IMR-90 (cell line): ENCODE measurements at regions not wholly inside any gene's neighbourhood (a gene's known extent, or its start where the extent isn't known, plus 50 kb on each side); places are given as distances from the start of the nearest gene placed in this dataset.

Source experiments
- ATAC-seq: fragments of 200-7000 bp; cut with Tn5 transposase; 2 replicates; pipeline ENCODE4 v1.9.1; 2020; ENCODE audit warnings: low read depth, mild to moderate bottlenecking, moderate library complexity
- BruUV-seq: library from RNA; stranded (reverse); fragments of 400-500 nt; replicated peaks from 2 replicates; lab custom pipeline; 2021; lab: Mats Ljungman, UMichigan
- CTCF ChIA-PET: fragments of 300-600 bp; formaldehyde crosslinking; extraction: SDS; loops from one replicate; lab custom pipeline; 2021; ENCODE audit warnings: antibody characterized with exemption; lab: Yijun Ruan, JAX
- POLR2A ChIA-PET: fragments of 300-600 bp; sonication (Branson Sonifier 250); formaldehyde crosslinking; loops from one replicate; lab custom pipeline; 2022; ENCODE audit warnings: antibody characterized with exemption; ENCODE audit not compliant: unreplicated experiment; lab: Charles Lee
- DNase-seq: peaks from one replicate; pipeline ENCODE4 v3.0.0; 2013
- H2AFZ ChIP-seq: replicated peaks from 2 replicates; pipeline ENCODE3; 2013; ENCODE audit warnings: low read length, mild to moderate bottlenecking; ENCODE audit not compliant: poor library complexity
- H2AK5ac ChIP-seq: 2 replicates; pipeline ENCODE4 v1.6.1; 2013; ENCODE audit warnings: low read depth, low read length, inconsistent platforms
- H2AK9ac ChIP-seq: replicated peaks from 2 replicates; pipeline ENCODE3; 2013; ENCODE audit warnings: mild to moderate bottlenecking, low read depth, low read length, moderate library complexity; ENCODE audit not compliant: poor library complexity
- H2BK120ac ChIP-seq: 2 replicates; pipeline ENCODE4 v1.6.1; 2013; ENCODE audit warnings: low read depth, low read length, inconsistent platforms
- H2BK15ac ChIP-seq: 3 replicates; pipeline ENCODE4 v1.6.1; 2013; ENCODE audit warnings: low read depth, low read length, inconsistent platforms
- H2BK20ac ChIP-seq: 2 replicates; pipeline ENCODE4 v1.6.1; 2013; ENCODE audit warnings: low read depth, mild to moderate bottlenecking, inconsistent platforms, low read length, moderate library complexity
- H2BK5ac ChIP-seq: 2 replicates; pipeline ENCODE4 v1.6.1; 2013; ENCODE audit warnings: mild to moderate bottlenecking, low read depth, low read length, inconsistent platforms; ENCODE audit not compliant: poor library complexity, severe bottlenecking
- H3K14ac ChIP-seq: replicated peaks from 2 replicates; pipeline ENCODE4 v1.6.1; 2013; ENCODE audit warnings: low read depth, low read length, inconsistent platforms
- H3K18ac ChIP-seq: 2 replicates; pipeline ENCODE4 v1.6.1; 2013; ENCODE audit warnings: low read depth, low read length, control low read depth
- H3K23ac ChIP-seq: 2 replicates; pipeline ENCODE4 v1.6.1; 2013; ENCODE audit warnings: low read depth, low read length, inconsistent platforms
- H3K27ac ChIP-seq: 2 replicates; pipeline ENCODE4 v1.5.1; 2013; ENCODE audit warnings: mild to moderate bottlenecking, control low read depth, low read length; ENCODE audit not compliant: insufficient read depth
- H3K27me3 ChIP-seq: 2 replicates; pipeline ENCODE4 v1.6.1; 2013; ENCODE audit warnings: low read length; ENCODE audit not compliant: control insufficient read depth, insufficient read depth
- H3K36me3 ChIP-seq: 2 replicates; pipeline ENCODE4 v1.6.1; 2013; ENCODE audit warnings: low read length, mixed read lengths; ENCODE audit not compliant: control insufficient read depth, insufficient read depth
- H3K4ac ChIP-seq: 2 replicates; pipeline ENCODE4 v1.6.1; 2013; ENCODE audit warnings: low read depth, low read length, inconsistent platforms
- H3K4me1 ChIP-seq: 2 replicates; pipeline ENCODE4 v1.6.1; 2013; ENCODE audit warnings: low read length, mixed read lengths; ENCODE audit not compliant: control insufficient read depth, insufficient read depth
- H3K4me2 ChIP-seq: 2 replicates; pipeline ENCODE4 v1.6.1; 2013; ENCODE audit warnings: low read depth, mild to moderate bottlenecking, control low read depth, low read length, moderate library complexity
- H3K4me3 ChIP-seq: 2 replicates; pipeline ENCODE4 v1.5.1; 2013; ENCODE audit warnings: low read depth, mild to moderate bottlenecking, control low read depth, low read length, moderate library complexity; ENCODE audit not compliant: insufficient read depth
- H3K56ac ChIP-seq: 2 replicates; pipeline ENCODE4 v1.6.1; 2013; ENCODE audit warnings: low read length, inconsistent platforms; ENCODE audit not compliant: insufficient read depth; ENCODE audit errors: extremely low read depth
- H3K79me1 ChIP-seq, 2 experiments: 2 replicates each; pipeline ENCODE4 v1.6.1; 2013; ENCODE audit warnings: low read length in 2 of 2, inconsistent platforms in 1 of 2, low read depth in 1 of 2
- H3K9ac ChIP-seq: 2 replicates; pipeline ENCODE4 v1.6.1; 2013; ENCODE audit warnings: low read depth, low read length, control low read depth
- H3K9me1 ChIP-seq: 2 replicates; pipeline ENCODE4 v1.6.1; 2013; ENCODE audit warnings: low read length, inconsistent platforms; ENCODE audit not compliant: insufficient read depth
- H3K9me3 ChIP-seq: 2 replicates; pipeline ENCODE4 v1.6.1; 2013; ENCODE audit warnings: low read length; ENCODE audit not compliant: control insufficient read depth, insufficient read depth
- H4K20me1 ChIP-seq: 2 replicates; pipeline ENCODE4 v1.6.1; 2013; ENCODE audit warnings: low read length, inconsistent platforms; ENCODE audit not compliant: insufficient read depth
- H4K5ac ChIP-seq: 2 replicates; pipeline ENCODE4 v1.6.1; 2013; ENCODE audit warnings: mild to moderate bottlenecking, low read depth, low read length, control low read depth
- H4K8ac ChIP-seq, 2 experiments: 2 replicates each; pipeline ENCODE4 v1.6.1; 2013; ENCODE audit warnings: low read depth in 2 of 2, low read length in 2 of 2, control low read depth in 1 of 2, inconsistent platforms in 1 of 2
- H4K91ac ChIP-seq: 2 replicates; pipeline ENCODE4 v1.6.1; 2013; ENCODE audit warnings: low read depth, low read length, inconsistent platforms; ENCODE audit not compliant: insufficient read depth
- CEBPB ChIP-seq: IDR thresholded peaks from 2 replicates; pipeline ENCODE4 v1.6.1; 2012; ENCODE audit warnings: low read depth, low read length, improper control_type of control experiment
- CHD1 ChIP-seq: IDR thresholded peaks from 2 replicates; pipeline ENCODE4 v1.6.1; 2012; ENCODE audit warnings: low read depth, low read length, improper control_type of control experiment
- ELK1 ChIP-seq: fragments of 150-350 bp; IDR thresholded peaks from 2 replicates; pipeline ENCODE4 v1.6.1; 2016; ENCODE audit warnings: low read depth, mild to moderate bottlenecking, low read length, moderate library complexity, borderline replicate concordance
- MAFK ChIP-seq: IDR thresholded peaks from 2 replicates; pipeline ENCODE4 v1.6.1; 2012; ENCODE audit warnings: low read depth, low read length, improper control_type of control experiment
- MAZ ChIP-seq: IDR thresholded peaks from 2 replicates; pipeline ENCODE4 v1.6.1; 2012; ENCODE audit warnings: low read depth, mild to moderate bottlenecking, low read length, improper control_type of control experiment, moderate library complexity, borderline replicate concordance
- NFE2L2 ChIP-seq: fragments of 150-350 bp; IDR thresholded peaks from 2 replicates; pipeline ENCODE4 v1.6.1; 2016; ENCODE audit warnings: low read depth, mild to moderate bottlenecking, low read length
- POLR2A ChIP-seq: IDR thresholded peaks from 2 replicates; pipeline ENCODE4 v1.6.1; 2012; ENCODE audit warnings: mild to moderate bottlenecking, low read depth, low read length
- RAD21 ChIP-seq: IDR thresholded peaks from 2 replicates; pipeline ENCODE4 v1.6.1; 2012; ENCODE audit warnings: low read length, improper control_type of control experiment
- RCOR1 ChIP-seq: IDR thresholded peaks from 2 replicates; pipeline ENCODE4 v1.6.1; 2012; ENCODE audit warnings: mild to moderate bottlenecking, low read length, improper control_type of control experiment; ENCODE audit not compliant: insufficient replicate concordance
- RFX5 ChIP-seq: IDR thresholded peaks from 2 replicates; pipeline ENCODE4 v1.8.0; 2012; ENCODE audit warnings: low read depth, mild to moderate bottlenecking, low read length, moderate library complexity
- USF2 ChIP-seq: fragments of 150-350 bp; IDR thresholded peaks from 2 replicates; pipeline ENCODE4 v1.6.1; 2017; ENCODE audit warnings: mild to moderate bottlenecking, antibody characterized with exemption, low read length, low read depth
- WGBS, 2 experiments: methylation state at CpG; one replicate each; pipeline versions ENCODE4 v1.1.5 to v1.1.7; 2013; ENCODE audit warnings: missing lambda C conversion rate in 2 of 2; ENCODE audit not compliant: insufficient read length in 1 of 2; ENCODE audit errors: extremely low coverage in 2 of 2; 5-methylcytosine and 5-hydroxymethylcytosine counted together
- dilution Hi-C: fragments of 300-500 bp; cut with HindIII; formaldehyde crosslinking; loops from one replicate; pipeline ENCODE4 v1.14.3; 2018; ENCODE audit warnings: low sequenced_read_pairs; ENCODE audit not compliant: unreplicated experiment
- in situ Hi-C: fragments of 300-500 bp; cut with MboI; formaldehyde crosslinking; loops from 3 replicates; pipeline ENCODE4 v1.14.3; 2019; ENCODE audit warnings: low sequenced_read_pairs, inconsistent platforms, mixed read lengths
- intact Hi-C: fragments of 100-400 bp; cut with micrococcal nuclease; formaldehyde crosslinking; loops from 2 replicates; pipeline ENCODE4 v1.10.0; 2022

GRCh38 chr6:169958510-169958909, 207.1 kb downstream of the ERMARD start:
- POLR2A ChIA-PET, result no interaction called here
- no TSS peak for BruUV-seq
- TF ChIP-seq NFE2L2 (no peak), MAFK (no peak), MAZ (no peak), ELK1 (no peak), CHD1 (no peak), POLR2A (no peak), CEBPB (no peak), RAD21 (no peak), RFX5 (no peak), RCOR1 (no peak), USF2 (no peak)
- H2AFZ ChIP-seq, result peak overlapping the region; percentile 49
- H2AK5ac ChIP-seq, result no peak overlapping the region
- H3K9ac ChIP-seq, result no peak overlapping the region
- in situ Hi-C loops, result no loop called here
- H3K9me1 ChIP-seq, result no peaks in the 10 kb centered on the region
- H3K27ac ChIP-seq, result no peak overlapping the region
- ATAC-seq, result no peak
- no peak overlapping the region for H3K18ac ChIP-seq
- intact Hi-C loops, result no loop called here
- H3K23ac ChIP-seq, result no peak overlapping the region
- no peak overlapping the region for H4K91ac ChIP-seq
- H2BK20ac ChIP-seq, result no peak overlapping the region
- no peak overlapping the region for H3K4me3 ChIP-seq
- WGBS, 2 experiments, result 100% methylated on average over 1 of the region's 10 CpGs; no CpG with 5 or more reads in 1 of the 2 experiments
- CTCF ChIA-PET, result no interaction called here
- dilution Hi-C loops, result no loop called here
- no peak overlapping the region for H2AK9ac ChIP-seq
- no peak overlapping the region for H3K4ac ChIP-seq
- no peak overlapping the region for H3K56ac ChIP-seq
- H3K4me1 ChIP-seq, result no peaks in the 10 kb centered on the region
- H4K8ac ChIP-seq, result no peak overlapping the region
- H2BK5ac ChIP-seq, result no peak overlapping the region
- H4K5ac ChIP-seq, result no peak overlapping the region
- no peak overlapping the region for H2BK15ac ChIP-seq
- no peak overlapping the region for H3K14ac ChIP-seq
- no peaks in the 10 kb centered on the region for H3K36me3 ChIP-seq
- DNase-seq, result no peak
- no peaks in the 10 kb centered on the region for H3K79me1 ChIP-seq
- H3K27me3 ChIP-seq, result no peaks in the 10 kb centered on the region
- no peak overlapping the region for H3K4me2 ChIP-seq
- H2BK120ac ChIP-seq, result no peak overlapping the region
- H4K20me1 ChIP-seq, result no peaks in the 10 kb centered on the region
- H3K9me3 ChIP-seq, result peaks cover 45% of the 10 kb centered on the region
